HG03354 (cell line): ENCODE measurements at regions not wholly inside any gene's neighbourhood (a gene's known extent, or its start where the extent isn't known, plus 50 kb on each side); places are given as distances from the start of the nearest gene placed in this dataset.

ENCODE experiments used
- ATAC-seq: cut with Tn5 transposase; IDR thresholded peaks from one replicate; pipeline ENCODE4 v1.9.1; 2021; ENCODE audit warnings: mild to moderate bottlenecking; ENCODE audit not compliant: unreplicated experiment, poor library complexity, severe bottlenecking

DNA sequence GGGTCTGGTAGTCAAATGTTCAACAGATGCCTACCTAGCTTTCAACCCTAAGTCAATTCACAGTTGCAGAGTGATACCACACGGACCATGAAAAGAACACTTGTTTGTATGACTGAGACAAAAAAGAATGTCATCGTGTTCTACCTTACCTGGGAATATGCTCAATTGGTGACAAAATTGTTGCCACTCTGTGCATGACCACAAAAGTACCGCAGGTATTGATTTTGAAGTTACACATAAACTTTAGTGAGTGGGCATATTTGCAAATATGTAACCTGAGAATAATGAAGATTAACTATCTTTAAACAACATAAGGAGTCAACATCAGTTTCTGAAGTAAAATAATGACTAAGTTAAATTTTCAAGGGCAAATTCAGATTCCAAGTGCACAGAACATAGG lies 53.4 kb upstream of the SNRPN start:
- ATAC-seq = no peak
